DMS53 (cell line): ENCODE measurements at regions not wholly inside any gene's neighbourhood (a gene's known extent, or its start where the extent isn't known, plus 50 kb on each side); places are given as distances from the start of the nearest gene placed in this dataset.

Experiments used
- DNase-seq: peaks from one replicate; lab custom pipeline; 2025; lab: John Stamatoyannopoulos, UW

- DNase-seq, result no peak
Observed at GRCh38 chr15:81865850-81866537, 179.8 kb downstream of the MEX3B start.

GRCh38 chr15:81863162-81863561 lies 182.7 kb downstream of the MEX3B start:
- no peak for DNase-seq

GRCh38 chr15:81859737-81860516 lies 185.9 kb downstream of the MEX3B start:
- peak; percentile 84 for DNase-seq

- DNase-seq, result no peak
Observed at GRCh38 chr15:81858586-81858985, 187.2 kb downstream of the MEX3B start.

GRCh38 chr15:81858136-81858535 lies 187.7 kb downstream of the MEX3B start:
- no peak for DNase-seq

- DNase-seq, result peak; percentile 5
Observed at GRCh38 chr15:81856634-81857026, 189.2 kb downstream of the MEX3B start.

- no peak for DNase-seq
Observed at GRCh38 chr15:81856001-81856633, 189.7 kb downstream of the MEX3B start.

GRCh38 chr15:81853150-81853748 lies 192.6 kb downstream of the MEX3B start:
- DNase-seq, result no peak

- DNase-seq, result no peak
Observed at GRCh38 chr15:81852411-81853149, 193.2 kb downstream of the MEX3B start.

GRCh38 chr15:81851757-81852156 lies 194.1 kb downstream of the MEX3B start:
- no peak for DNase-seq

GRCh38 chr15:81851325-81851724 lies 194.5 kb downstream of the MEX3B start:
- no peak for DNase-seq

GRCh38 chr15:81849289-81849688 lies 196.5 kb downstream of the MEX3B start:
- no peak for DNase-seq

- DNase-seq, result no peak
Observed at GRCh38 chr15:81848701-81849100, 197.1 kb downstream of the MEX3B start.

GRCh38 chr15:81843757-81844407 lies 201.9 kb downstream of the MEX3B start:
- DNase-seq, result no peak

GRCh38 chr15:81843226-81843625 lies 202.6 kb downstream of the MEX3B start:
- DNase-seq, result no peak

GRCh38 chr15:81839387-81839786 lies 206.4 kb downstream of the MEX3B start:
- DNase-seq, result no peak

- no peak for DNase-seq
Observed at GRCh38 chr15:81835731-81836130, 210.1 kb downstream of the MEX3B start.

GRCh38 chr15:81830520-81830919 lies 215.3 kb downstream of the MEX3B start:
- DNase-seq, result no peak

- no peak for DNase-seq
Observed at GRCh38 chr15:81829918-81830317, 215.9 kb downstream of the MEX3B start.

GRCh38 chr15:81828135-81828534 lies 217.7 kb downstream of the MEX3B start:
- no peak for DNase-seq

GRCh38 chr15:81825136-81825535 lies 220.7 kb downstream of the MEX3B start:
- no peak for DNase-seq
